ENCODE measurements at regions not wholly inside any gene's neighbourhood (a gene's known extent, or its start where the extent isn't known, plus 50 kb on each side); places are given as distances from the start of the nearest gene placed in this dataset.

DNA sequence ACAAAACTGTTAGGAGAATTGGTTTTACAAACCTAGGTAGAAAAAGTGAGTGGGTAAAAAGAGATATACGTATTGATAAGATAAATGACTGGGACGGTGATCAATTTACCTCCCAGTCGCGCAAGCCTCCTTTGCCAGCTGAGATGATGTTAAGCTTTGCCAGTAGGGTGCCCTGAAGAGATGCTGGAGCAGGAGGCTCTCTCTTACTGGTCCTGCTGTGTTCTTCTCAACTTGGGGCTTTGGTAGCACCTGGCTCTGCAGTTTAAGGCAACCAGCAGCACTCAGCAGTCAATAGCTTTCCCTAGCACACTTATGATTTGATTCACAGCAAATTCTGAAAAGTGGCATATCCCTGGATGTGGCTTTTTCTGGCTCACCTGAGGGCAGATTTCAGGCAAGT, 1461.7 kb downstream of the ADGRL3 start:
- Histone ChIP-seq H3K36me3 (ENCODE audit: control insufficient read depth, insufficient read depth, low read length) (no peaks in the 10 kb centered on the region), H3K27me3 (ENCODE audit: control insufficient read depth, insufficient read depth, low read length) (no peaks in the 10 kb centered on the region), H2BK20ac (ENCODE audit: low read depth, low read length) (no peak overlapping the region), H3K27ac (ENCODE audit: insufficient read depth, low read length) (no peak overlapping the region), H3K9me1 (ENCODE audit: insufficient read depth, low read length) (no peaks in the 10 kb centered on the region), H2AFZ (replicated peaks; ENCODE audit: low read length, poor library complexity) (no peak overlapping the region), H3K79me1 (ENCODE audit: low read depth in 1 of 2, low read length in 2 of 2) (no peaks in the 10 kb centered on the region), H3K9ac (ENCODE audit: low read depth, low read length) (no peak overlapping the region), H4K20me1 (ENCODE audit: insufficient read depth, low read length) (no peaks in the 10 kb centered on the region), H2BK120ac (ENCODE audit: low read depth, low read length) (no peak overlapping the region), H4K91ac (ENCODE audit: insufficient read depth, low read depth, low read length) (no peak overlapping the region), H2BK5ac (ENCODE audit: low read depth, low read length, poor library complexity, severe bottlenecking) (no peak overlapping the region), H3K56ac (ENCODE audit: extremely low read depth, insufficient read depth, low read length) (no peak overlapping the region), H2AK5ac (ENCODE audit: low read depth, low read length) (no peak overlapping the region), H2BK15ac (ENCODE audit: low read depth, low read length) (no peak overlapping the region), H3K18ac (ENCODE audit: low read depth, low read length) (no peak overlapping the region), H3K4me2 (ENCODE audit: low read depth, low read length) (no peak overlapping the region), H3K14ac (replicated peaks; ENCODE audit: low read depth, low read length) (no peak overlapping the region), H3K23ac (ENCODE audit: low read depth, low read length) (no peak overlapping the region), H4K5ac (ENCODE audit: low read depth, low read length) (no peak overlapping the region), H3K4ac (ENCODE audit: low read depth, low read length) (no peak overlapping the region), H2AK9ac (replicated peaks; ENCODE audit: low read depth, low read length, poor library complexity) (no peak overlapping the region), H4K8ac (ENCODE audit: low read depth in 2 of 2, low read length in 2 of 2) (no peak overlapping the region), H3K4me3 (ENCODE audit: insufficient read depth, low read depth, low read length) (no peak overlapping the region), H3K9me3 (ENCODE audit: control insufficient read depth, insufficient read depth, low read length) (peaks cover 9% of the 10 kb centered on the region), H3K4me1 (ENCODE audit: control insufficient read depth, insufficient read depth, low read length) (no peaks in the 10 kb centered on the region)
- BruUV-seq (replicated peaks) = no TSS peak
- in situ Hi-C loops (cut with MboI; ENCODE audit: low sequenced_read_pairs) = no loop called here
- ATAC-seq (ENCODE audit: low read depth) (no peak), DNase-seq (no peak)
- no CpG with 5 or more reads among the region's 4 CpGs for WGBS, 2 experiments (ENCODE audit: extremely low coverage in 2 of 2, insufficient read length in 1 of 2)
- intact Hi-C loops (cut with micrococcal nuclease) = no loop called here
- TF ChIP-seq, protein P1, sequence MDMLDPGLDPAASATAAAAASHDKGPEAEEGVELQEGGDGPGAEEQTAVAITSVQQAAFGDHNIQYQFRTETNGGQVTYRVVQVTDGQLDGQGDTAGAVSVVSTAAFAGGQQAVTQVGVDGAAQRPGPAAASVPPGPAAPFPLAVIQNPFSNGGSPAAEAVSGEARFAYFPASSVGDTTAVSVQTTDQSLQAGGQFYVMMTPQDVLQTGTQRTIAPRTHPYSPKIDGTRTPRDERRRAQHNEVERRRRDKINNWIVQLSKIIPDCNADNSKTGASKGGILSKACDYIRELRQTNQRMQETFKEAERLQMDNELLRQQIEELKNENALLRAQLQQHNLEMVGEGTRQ (IDR thresholded peaks at IDR 0.05; ENCODE audit: low read depth, low read length) = no peak
- TF ChIP-seq CEBPB (IDR thresholded peaks at IDR 0.05; ENCODE audit: low read depth, low read length) (no peak), SMC3 (IDR thresholded peaks at IDR 0.05; ENCODE audit: low read depth, low read length) (no peak), RFX5 (IDR thresholded peaks at IDR 0.05; ENCODE audit: low read depth, low read length) (no peak), POLR2A (IDR thresholded peaks at IDR 0.05; ENCODE audit: low read depth, low read length) (no peak), MAZ (IDR thresholded peaks at IDR 0.05; ENCODE audit: borderline replicate concordance, low read depth, low read length) (no peak), BHLHE40 (IDR thresholded peaks at IDR 0.05; ENCODE audit: low read depth, low read length) (no peak), FOS (IDR thresholded peaks at IDR 0.05; ENCODE audit: low read depth, low read length) (no peak), RCOR1 (IDR thresholded peaks at IDR 0.05; ENCODE audit: insufficient replicate concordance, low read length) (no peak), MXI1 (IDR thresholded peaks at IDR 0.05; ENCODE audit: borderline replicate concordance, low read depth, low read length) (no peak), MAFK (IDR thresholded peaks at IDR 0.05; ENCODE audit: low read depth, low read length) (no peak), RAD21 (IDR thresholded peaks at IDR 0.05; ENCODE audit: low read length) (no peak), NFE2L2 (IDR thresholded peaks at IDR 0.05; ENCODE audit: low read depth, low read length) (no peak), CHD1 (IDR thresholded peaks at IDR 0.05; ENCODE audit: low read depth, low read length) (no peak)
- TF ChIP-seq, protein P2, sequence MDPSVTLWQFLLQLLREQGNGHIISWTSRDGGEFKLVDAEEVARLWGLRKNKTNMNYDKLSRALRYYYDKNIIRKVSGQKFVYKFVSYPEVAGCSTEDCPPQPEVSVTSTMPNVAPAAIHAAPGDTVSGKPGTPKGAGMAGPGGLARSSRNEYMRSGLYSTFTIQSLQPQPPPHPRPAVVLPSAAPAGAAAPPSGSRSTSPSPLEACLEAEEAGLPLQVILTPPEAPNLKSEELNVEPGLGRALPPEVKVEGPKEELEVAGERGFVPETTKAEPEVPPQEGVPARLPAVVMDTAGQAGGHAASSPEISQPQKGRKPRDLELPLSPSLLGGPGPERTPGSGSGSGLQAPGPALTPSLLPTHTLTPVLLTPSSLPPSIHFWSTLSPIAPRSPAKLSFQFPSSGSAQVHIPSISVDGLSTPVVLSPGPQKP (IDR thresholded peaks at IDR 0.05; ENCODE audit: borderline replicate concordance, low read depth, low read length) = no peak
- TF ChIP-seq, protein P3, sequence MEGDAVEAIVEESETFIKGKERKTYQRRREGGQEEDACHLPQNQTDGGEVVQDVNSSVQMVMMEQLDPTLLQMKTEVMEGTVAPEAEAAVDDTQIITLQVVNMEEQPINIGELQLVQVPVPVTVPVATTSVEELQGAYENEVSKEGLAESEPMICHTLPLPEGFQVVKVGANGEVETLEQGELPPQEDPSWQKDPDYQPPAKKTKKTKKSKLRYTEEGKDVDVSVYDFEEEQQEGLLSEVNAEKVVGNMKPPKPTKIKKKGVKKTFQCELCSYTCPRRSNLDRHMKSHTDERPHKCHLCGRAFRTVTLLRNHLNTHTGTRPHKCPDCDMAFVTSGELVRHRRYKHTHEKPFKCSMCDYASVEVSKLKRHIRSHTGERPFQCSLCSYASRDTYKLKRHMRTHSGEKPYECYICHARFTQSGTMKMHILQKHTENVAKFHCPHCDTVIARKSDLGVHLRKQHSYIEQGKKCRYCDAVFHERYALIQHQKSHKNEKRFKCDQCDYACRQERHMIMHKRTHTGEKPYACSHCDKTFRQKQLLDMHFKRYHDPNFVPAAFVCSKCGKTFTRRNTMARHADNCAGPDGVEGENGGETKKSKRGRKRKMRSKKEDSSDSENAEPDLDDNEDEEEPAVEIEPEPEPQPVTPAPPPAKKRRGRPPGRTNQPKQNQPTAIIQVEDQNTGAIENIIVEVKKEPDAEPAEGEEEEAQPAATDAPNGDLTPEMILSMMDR (conservative IDR thresholded peaks at IDR 0.05; ENCODE audit: low read depth, low read length) = no peak
- CTCF ChIA-PET = no interaction called here
- dilution Hi-C loops (cut with HindIII; ENCODE audit: low sequenced_read_pairs, unreplicated experiment) = no loop called here
- POLR2A ChIA-PET (ENCODE audit: unreplicated experiment) = no interaction called here

All from IMR-90 (cell line).